ENCODE measurements at regions not wholly inside any gene's neighbourhood (a gene's known extent, or its start where the extent isn't known, plus 50 kb on each side); places are given as distances from the start of the nearest gene placed in this dataset.

- ATAC-seq: no peak
- Histone ChIP-seq H3K4me2 (ENCODE audit: low read length) (no peak overlapping the region), H3K4me1 (ENCODE audit: insufficient read depth, low read length) (no peaks in the 10 kb centered on the region), H3K79me2 (ENCODE audit: low read length) (no peaks in the 10 kb centered on the region), H4K20me1 (ENCODE audit: low read length) (no peaks in the 10 kb centered on the region), H3F3A (ENCODE audit: low read length, unreplicated experiment) (no peaks in the 10 kb centered on the region), H3K36me3 (ENCODE audit: low read depth, low read length) (no peaks in the 10 kb centered on the region), H3K9me2 (replicated peaks; ENCODE audit: low read length) (no peaks in the 10 kb centered on the region), H2AFZ (ENCODE audit: low read length) (no peak overlapping the region), H3K27me3 (ENCODE audit: low read length) (no peaks in the 10 kb centered on the region), H3K4me3 (ENCODE audit: low read length) (no peak overlapping the region), H3K9me3 (ENCODE audit: low read length) (no peaks in the 10 kb centered on the region), H3K9ac (ENCODE audit: low read length) (no peak overlapping the region), H3K27ac (ENCODE audit: low read length) (no peak overlapping the region)
- intact Hi-C loops (cut with micrococcal nuclease): no loop called here
- ChIA-PET POLR2A (ENCODE audit: unreplicated experiment) (no interaction called here), CTCF (no interaction called here)
- TF ChIP-seq EZH2 (IDR thresholded peaks at IDR 0.05; ENCODE audit: low read length, unreplicated experiment): no peak
- TF ChIP-seq CTCF (conservative IDR thresholded peaks at IDR 0.05; ENCODE audit: low read depth, low read length): no peak
- no peak for TF ChIP-seq EZH2phosphoT487 (IDR thresholded peaks at IDR 0.05; ENCODE audit: borderline replicate concordance, low read length)
- DNase-seq: no peak
- no TSS peak for BruUV-seq (replicated peaks)
Measured at GRCh38 chr4:148664636-148665035, 222.4 kb upstream of the NR3C2 start.

GRCh38 chr4:148654131-148654530, 211.9 kb upstream of the NR3C2 start:
- ATAC-seq: no peak
- intact Hi-C loops (cut with micrococcal nuclease): loop anchor here (10.0 kb wide), 1 partner anchor 139 kb away; no protein-coding TSS in a partner anchor
- no peaks in the 10 kb centered on the region; the same call in 1 of the 2 replicates for H3K4me1 ChIP-seq (ENCODE audit: insufficient read depth, low read length)
- no peaks in the 10 kb centered on the region for H3K36me3 ChIP-seq (ENCODE audit: low read depth, low read length)
- TF ChIP-seq EZH2 (IDR thresholded peaks at IDR 0.05; ENCODE audit: low read length, unreplicated experiment) (no peak), CTCF (conservative IDR thresholded peaks at IDR 0.05; ENCODE audit: low read depth, low read length) (no peak), EZH2phosphoT487 (IDR thresholded peaks at IDR 0.05; ENCODE audit: borderline replicate concordance, low read length) (no peak)
- H4K20me1 ChIP-seq (ENCODE audit: low read length): no peaks in the 10 kb centered on the region
- H3F3A ChIP-seq (ENCODE audit: low read length, unreplicated experiment): no peaks in the 10 kb centered on the region
- H3K9me3 ChIP-seq (ENCODE audit: low read length): no peaks in the 10 kb centered on the region
- H3K27ac ChIP-seq (ENCODE audit: low read length): no peak overlapping the region
- H2AFZ ChIP-seq (ENCODE audit: low read length): no peak overlapping the region
- ChIA-PET POLR2A (ENCODE audit: unreplicated experiment) (no interaction called here), CTCF (no interaction called here)
- BruUV-seq (replicated peaks): no TSS peak
- H3K4me3 ChIP-seq (ENCODE audit: low read length): no peak overlapping the region
- no peak overlapping the region for H3K4me2 ChIP-seq (ENCODE audit: low read length)
- no peaks in the 10 kb centered on the region for H3K79me2 ChIP-seq (ENCODE audit: low read length)
- no peak for DNase-seq
- no peaks in the 10 kb centered on the region for H3K27me3 ChIP-seq (ENCODE audit: low read length)
- no peak overlapping the region for H3K9ac ChIP-seq (ENCODE audit: low read length)
- no peaks in the 10 kb centered on the region for H3K9me2 ChIP-seq (replicated peaks; ENCODE audit: low read length)

GRCh38 chr4:148653681-148654080, 211.5 kb upstream of the NR3C2 start:
- Histone ChIP-seq H4K20me1 (ENCODE audit: low read length) (no peaks in the 10 kb centered on the region), H3K4me2 (ENCODE audit: low read length) (no peak overlapping the region), H3K4me1 (ENCODE audit: insufficient read depth, low read length) (no peaks in the 10 kb centered on the region; the same call in 1 of the 2 replicates), H3K9me2 (replicated peaks; ENCODE audit: low read length) (no peaks in the 10 kb centered on the region), H3K9ac (ENCODE audit: low read length) (no peak overlapping the region), H3F3A (ENCODE audit: low read length, unreplicated experiment) (no peaks in the 10 kb centered on the region), H3K27me3 (ENCODE audit: low read length) (no peaks in the 10 kb centered on the region), H3K36me3 (ENCODE audit: low read depth, low read length) (no peaks in the 10 kb centered on the region), H2AFZ (ENCODE audit: low read length) (no peak overlapping the region), H3K9me3 (ENCODE audit: low read length) (no peaks in the 10 kb centered on the region), H3K79me2 (ENCODE audit: low read length) (no peaks in the 10 kb centered on the region), H3K27ac (ENCODE audit: low read length) (no peak overlapping the region), H3K4me3 (ENCODE audit: low read length) (no peak overlapping the region)
- no peak for TF ChIP-seq EZH2phosphoT487 (IDR thresholded peaks at IDR 0.05; ENCODE audit: borderline replicate concordance, low read length)
- TF ChIP-seq EZH2 (IDR thresholded peaks at IDR 0.05; ENCODE audit: low read length, unreplicated experiment): no peak
- no peak for TF ChIP-seq CTCF (conservative IDR thresholded peaks at IDR 0.05; ENCODE audit: low read depth, low read length)
- ChIA-PET POLR2A (ENCODE audit: unreplicated experiment) (no interaction called here), CTCF (no interaction called here)
- intact Hi-C loops (cut with micrococcal nuclease): loop anchor here (10.0 kb wide), 1 partner anchor 139 kb away; no protein-coding TSS in a partner anchor
- DNase-seq: no peak
- ATAC-seq: no peak
- BruUV-seq (replicated peaks): no TSS peak

Measured in PC-3 (cell line).